GM18858 (cell line): ENCODE measurements at regions not wholly inside any gene's neighbourhood (a gene's known extent, or its start where the extent isn't known, plus 50 kb on each side); places are given as distances from the start of the nearest gene placed in this dataset.
"Not testable (repeated sequence)": the region's sequence is repeated elsewhere in the genome, so short reads cannot be mapped to it uniquely, and the experiment has no call there.

Experiments
- ATAC-seq: cut with Tn5 transposase; IDR thresholded peaks from one replicate; pipeline ENCODE4 v1.9.1; 2021; ENCODE audit not compliant: unreplicated experiment

- ATAC-seq, result no peak
Measured at GRCh38 chr10:29730969-29731368, 96.2 kb upstream of the SVIL start.

DNA sequence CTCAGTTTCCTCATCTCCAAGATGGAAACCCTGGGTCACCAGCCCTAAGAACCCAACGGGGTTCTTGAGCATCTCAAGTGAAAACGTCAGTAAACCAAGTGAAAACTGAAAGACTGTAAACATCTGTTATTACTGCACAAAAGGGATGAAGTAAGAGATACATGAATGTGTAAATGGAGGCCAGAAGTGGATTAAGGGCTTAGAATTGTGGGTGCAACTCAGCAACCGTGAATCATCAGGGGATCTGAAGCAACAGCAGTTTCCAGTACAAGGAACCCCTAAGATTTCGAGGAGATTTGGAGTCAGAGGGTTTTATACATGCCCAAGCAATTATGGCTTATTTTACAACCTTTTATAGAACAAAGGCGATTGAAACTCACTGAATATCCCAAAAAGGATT, 95.7 kb upstream of the SVIL start:
- ATAC-seq, result no peak

- ATAC-seq, result no peak
Measured at GRCh38 chr10:29728541-29729049, 93.8 kb upstream of the SVIL start.

DNA sequence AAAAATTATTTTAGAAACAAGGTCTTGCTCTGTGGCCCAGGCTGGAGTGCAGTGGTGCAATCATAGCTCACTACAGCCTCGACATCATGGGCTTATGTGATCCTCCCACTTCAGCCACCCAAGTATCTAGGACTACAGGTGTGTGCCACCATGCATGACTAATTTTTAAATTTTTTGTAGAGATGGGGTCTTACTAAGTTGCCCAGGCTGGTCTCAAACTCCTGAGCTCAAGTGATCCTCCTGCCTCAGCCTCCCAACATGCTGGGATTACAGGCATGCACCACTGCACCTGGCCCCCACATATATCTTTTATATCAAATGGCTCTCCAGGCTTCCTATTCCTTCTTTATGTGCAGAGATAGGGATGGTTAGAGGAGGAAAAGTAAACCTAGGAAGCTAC, 91.2 kb upstream of the SVIL start:
- not testable (repeated sequence) for ATAC-seq

DNA sequence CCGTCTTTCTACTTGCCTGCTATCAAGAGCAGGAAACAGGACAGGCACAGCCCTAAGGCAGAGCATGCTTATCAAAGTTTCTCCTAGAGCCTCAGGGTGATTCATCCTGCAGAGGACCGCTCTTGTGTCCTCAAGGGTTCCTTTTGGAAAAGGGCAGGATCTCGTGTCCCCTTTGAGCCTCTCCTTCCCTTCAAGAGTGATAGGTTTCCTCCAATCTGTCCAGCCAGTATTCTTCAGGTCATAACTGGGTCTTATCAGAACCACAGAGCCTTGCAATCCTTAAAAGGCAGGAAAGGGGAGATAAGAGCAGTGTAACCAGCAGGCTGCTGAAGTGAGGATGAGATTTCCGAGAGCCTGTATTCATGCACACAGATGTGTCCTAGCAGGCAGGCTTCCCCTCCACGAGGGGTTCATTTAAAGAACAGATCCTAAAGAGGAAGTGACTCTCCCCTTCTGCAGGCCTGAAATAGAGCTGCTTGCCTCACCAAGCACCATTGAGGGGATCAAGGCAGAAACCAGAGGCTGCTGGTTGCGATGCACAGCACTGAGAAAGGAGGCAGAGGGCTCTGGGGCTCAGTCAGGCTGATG, 90.5 kb upstream of the SVIL start:
- ATAC-seq, result no peak

GRCh38 chr10:29723726-29724125, 89.0 kb upstream of the SVIL start:
- ATAC-seq, result no peak

GRCh38 chr10:29722777-29723176, 88.0 kb upstream of the SVIL start:
- ATAC-seq, result no peak

GRCh38 chr10:29720149-29720548, 85.4 kb upstream of the SVIL start:
- no peak for ATAC-seq

DNA sequence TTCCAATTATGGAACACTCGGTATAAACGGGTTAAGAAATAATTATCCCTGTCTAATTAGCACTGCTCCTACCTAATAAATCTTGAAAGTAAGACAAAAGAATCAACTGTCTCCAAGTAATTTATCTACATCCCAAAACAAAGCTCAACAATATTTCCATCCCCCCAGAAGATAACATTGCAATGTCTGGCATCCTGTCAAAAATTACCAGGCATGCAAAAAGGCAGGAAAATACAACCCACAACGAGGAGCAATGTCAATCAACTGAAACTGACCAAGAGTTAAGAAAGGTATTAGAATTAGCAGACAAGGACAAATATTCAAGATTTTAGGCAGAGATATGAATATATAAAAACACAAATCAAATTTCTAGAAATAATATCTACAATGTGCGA, 84.5 kb upstream of the SVIL start:
- ATAC-seq, result no peak

DNA sequence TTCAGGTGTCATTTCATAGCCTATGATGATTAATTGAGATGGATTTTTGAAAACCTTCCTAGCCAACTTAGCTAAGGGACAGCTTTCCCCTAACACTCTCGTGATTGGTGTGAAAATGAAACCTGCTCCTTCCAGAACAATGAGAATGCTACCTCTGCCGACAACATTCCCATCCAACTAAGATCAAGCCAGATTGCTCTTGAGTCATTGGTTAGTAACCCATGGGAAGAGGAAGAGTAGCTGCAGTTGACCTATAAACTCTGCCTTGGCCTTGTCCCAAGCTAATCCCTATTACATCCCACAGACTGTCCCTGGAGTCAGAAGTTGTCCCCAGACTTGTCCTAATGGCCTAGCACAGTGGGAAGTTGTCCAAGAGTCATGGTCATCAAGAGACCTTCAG, 80.5 kb upstream of the SVIL start:
- no peak for ATAC-seq

DNA sequence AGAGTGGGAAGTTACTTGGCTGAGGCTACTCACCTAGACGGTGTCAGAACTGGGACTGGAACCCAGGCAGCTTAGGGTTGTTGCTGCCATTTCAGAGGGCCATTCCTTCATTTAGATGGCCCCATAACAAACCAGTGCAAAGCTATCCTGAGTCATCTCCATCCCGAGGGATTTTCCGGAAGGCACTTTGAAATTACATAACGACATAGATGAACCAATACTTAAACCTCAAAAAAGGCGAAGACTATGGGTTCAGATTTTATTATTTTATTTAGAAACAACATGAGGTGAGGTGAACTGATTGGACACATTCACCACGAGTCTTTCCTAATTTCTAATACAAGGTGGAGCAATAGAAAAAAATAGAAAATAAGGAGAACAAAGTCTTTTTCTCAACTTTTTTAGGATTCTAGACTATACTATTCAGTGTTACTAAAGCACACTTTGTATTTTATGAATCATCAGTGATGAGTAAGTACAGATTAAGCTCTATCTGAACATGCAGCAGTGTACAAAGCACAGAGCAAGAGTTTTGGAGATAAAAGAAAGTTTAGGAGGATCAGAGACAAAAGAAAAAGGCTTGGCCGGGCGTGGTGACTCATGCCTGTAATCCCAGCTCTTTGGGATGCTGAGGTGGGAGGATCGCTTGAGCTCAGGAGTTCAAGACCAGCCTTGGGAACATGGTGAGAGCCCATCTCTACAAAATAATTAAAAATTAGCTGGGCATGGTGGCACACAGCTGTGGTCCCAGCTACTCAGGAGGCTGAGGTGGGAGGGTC, 79.5 kb upstream of the SVIL start:
- ATAC-seq, result no peak

GRCh38 chr10:29713450-29713849, 78.7 kb upstream of the SVIL start:
- ATAC-seq, result no peak

DNA sequence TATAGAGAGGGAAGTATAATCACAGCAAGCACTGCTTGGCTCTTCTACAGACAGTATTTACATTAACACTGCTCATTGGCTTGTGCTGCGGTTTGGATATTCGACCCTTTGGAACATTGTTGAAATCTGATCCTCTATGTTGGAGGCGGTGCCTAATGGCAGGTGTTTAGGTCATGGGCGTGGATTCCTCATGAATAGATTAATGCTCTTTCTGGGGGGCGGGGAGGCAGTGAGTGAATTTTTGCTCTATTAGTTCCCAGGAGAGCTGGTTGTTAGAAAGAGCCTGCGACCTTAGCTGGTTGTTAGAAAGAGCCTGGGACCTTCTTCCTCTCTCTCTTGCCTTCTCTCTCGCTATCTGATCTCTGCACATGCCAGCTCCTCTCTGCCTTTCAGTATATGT, 77.3 kb upstream of the SVIL start:
- ATAC-seq, result no peak

GRCh38 chr10:29710128-29710527, 75.4 kb upstream of the SVIL start:
- no peak for ATAC-seq

DNA sequence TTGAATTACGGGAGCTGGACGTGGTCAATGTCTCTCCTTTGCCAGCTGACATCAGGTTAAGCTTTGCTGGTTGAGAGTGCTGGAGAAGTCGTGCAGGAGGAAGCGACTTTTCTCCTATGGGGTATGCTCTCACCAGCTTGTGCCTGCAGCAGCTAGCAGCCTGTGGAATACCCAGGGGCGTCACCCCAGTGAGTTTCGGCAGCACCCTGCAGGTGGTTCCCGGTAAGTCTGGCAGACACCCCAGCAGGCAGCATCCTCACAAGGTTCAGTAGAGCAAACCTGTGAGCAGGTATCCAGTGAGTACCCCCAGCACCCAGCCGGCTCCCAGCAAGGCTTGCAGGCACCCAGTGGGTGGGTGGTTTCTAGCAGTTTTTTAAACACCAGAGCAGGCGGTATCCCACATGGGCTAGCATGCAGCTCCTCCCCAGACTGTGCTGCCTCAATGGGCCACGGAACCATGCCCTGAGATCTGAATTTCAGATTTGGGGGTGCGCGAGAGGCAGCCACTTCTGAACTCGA, 74.8 kb upstream of the SVIL start:
- no peak for ATAC-seq

- no peak for ATAC-seq
Measured at GRCh38 chr10:29703271-29703670, 68.5 kb upstream of the SVIL start.

DNA sequence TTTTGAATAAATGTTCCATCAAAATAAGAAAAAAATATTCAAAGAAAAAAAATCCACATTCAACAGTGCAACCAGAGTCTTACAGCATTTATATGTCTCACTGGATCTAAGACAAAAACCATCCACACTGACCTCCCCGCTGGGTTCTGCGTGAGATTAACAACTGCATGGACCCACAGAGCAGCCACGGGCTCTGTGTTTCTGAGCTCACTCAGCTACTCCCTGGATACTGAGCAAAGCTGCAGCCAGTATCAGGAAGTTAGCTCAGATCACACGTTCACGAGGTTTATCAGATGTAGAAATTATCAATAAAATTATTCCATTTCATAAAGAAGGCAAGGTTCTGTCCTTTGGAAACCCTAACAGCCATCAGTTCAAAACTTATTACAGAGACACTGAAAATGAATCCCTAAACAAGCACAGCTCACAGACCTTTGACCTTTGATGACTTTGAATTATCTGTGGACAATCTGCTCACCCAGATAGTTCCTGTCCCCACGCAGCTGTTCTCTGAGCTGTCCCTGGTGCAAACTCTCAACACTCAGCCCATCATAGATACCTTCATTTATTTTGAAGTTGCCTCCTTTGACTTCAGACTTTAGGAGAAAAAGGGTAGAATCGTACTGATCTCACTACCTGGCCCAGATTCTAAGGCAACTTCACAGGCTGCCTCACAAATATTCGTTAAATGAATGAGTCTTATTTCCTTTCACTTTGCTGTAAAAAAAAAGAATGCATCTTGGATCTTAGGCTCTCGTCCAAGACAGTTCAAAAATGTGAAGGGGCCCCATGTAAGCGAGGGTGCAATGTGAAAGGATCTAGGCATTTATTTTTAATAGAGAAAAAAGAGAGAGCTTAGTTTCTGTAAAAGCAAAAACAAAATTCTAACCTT, 67.7 kb upstream of the SVIL start:
- ATAC-seq, result no peak

DNA sequence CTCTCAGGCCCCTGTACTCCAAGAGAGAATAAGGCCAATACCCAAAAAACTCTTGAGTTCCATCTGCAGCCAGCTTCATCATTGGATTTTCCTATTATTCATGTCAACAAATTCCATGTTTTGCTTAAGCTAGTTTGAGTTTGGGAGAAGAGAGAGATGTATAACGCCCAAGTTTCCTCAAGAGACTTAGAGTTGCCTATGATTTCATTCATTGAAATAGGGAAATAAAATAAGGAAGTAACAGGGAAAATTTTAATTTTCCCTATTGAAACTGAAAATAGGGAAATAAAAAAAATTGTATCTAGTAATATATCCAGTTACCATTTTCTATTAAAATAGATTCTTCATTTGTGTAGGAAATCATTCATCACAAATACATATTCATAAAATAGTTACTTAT, 66.5 kb upstream of the SVIL start:
- no peak for ATAC-seq

- no peak for ATAC-seq
Measured at GRCh38 chr10:29699621-29700020, 64.8 kb upstream of the SVIL start.

DNA sequence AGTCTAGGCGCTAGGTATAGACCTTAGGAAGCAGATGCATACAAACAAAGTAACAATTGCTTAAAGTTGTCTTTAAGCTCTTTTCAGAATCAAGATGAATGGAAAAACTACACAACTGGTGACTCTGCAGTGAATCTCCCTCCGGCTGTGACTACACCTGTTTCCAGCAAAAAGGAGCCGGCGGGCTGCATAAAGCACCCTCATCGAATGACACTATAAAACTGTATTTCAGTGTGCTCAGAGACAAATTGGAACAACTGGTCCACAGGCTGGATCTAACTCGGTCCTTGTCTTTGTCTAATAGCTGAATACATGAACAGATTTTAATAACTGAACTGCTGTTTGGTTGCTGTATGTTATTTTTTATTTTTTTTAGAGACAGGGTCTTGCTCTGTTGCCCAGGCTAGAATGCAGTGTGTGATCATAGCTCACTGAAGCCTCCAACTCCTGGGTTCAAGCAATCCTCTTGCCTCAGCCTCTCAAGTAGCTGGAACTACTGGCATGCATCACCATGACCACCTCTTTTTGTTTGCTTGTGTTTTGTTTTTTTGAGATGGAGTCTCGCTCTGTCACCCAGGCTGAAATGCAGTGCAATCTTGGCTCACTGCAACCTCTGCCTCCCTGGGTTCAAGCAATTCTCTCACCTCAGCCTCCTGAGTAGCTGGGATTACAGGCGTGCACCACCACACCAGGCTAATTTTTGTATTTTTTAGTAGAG, 64.2 kb upstream of the SVIL start:
- ATAC-seq, result no peak

- not testable (repeated sequence) for ATAC-seq
Measured at GRCh38 chr10:29696581-29696980, 61.8 kb upstream of the SVIL start.
